Activated CD8-positive, alpha-beta memory T cell treated with anti-CD3 and anti-CD28 coated beads for 48 hours (primary cell): ENCODE measurements at regions not wholly inside any gene's neighbourhood (a gene's known extent, or its start where the extent isn't known, plus 50 kb on each side); places are given as distances from the start of the nearest gene placed in this dataset.
"Not testable (repeated sequence)": the region's sequence is repeated elsewhere in the genome, so short reads cannot be mapped to it uniquely, and the experiment has no call there.

Experiments used
- DNase-seq, 3 experiments: peaks; one replicate each; pipeline ENCODE4 v3.0.0-alpha.2; 2020; ENCODE audit warnings: low read depth in 2 of 3, low spot score in 2 of 3

DNA sequence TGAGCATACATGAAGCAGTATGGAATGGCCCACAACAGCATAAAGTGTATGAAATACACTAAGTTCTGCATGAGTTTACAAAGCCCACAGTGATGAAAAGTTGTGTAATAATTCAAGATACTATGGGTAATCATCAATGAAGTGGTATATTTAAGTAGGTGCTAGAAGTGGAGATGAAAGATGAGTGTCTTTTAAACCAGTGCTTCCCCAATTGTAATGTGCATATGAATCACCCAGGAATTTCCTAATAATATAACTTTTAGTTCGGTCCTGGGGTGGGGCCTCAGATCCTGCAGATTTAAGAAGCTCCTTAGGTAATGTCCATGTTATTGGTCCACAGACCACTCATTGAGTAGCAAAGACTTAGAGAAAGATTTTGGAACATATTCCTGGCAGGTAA is 184.9 kb downstream of the DUSP10 start:
- DNase-seq: no peak

DNA sequence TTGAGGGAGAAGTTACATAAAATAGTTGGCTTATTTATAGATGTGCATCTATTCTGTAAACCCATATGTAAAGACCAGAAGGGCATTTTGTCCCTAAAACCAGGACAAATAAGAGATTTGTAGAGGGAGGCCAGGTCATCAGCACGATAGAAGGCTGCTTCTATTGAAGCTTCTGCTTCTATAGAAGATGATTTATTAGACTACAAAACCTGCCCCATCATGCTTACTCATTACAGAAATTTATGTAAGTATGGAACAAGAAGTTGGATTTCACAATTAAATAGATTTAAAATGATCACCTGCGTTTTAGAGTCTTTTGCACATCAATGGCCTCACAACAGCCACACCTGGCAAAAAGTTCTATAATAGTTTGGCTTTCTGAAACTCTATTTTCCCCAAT is 183.5 kb downstream of the DUSP10 start:
- DNase-seq: no peak

DNA sequence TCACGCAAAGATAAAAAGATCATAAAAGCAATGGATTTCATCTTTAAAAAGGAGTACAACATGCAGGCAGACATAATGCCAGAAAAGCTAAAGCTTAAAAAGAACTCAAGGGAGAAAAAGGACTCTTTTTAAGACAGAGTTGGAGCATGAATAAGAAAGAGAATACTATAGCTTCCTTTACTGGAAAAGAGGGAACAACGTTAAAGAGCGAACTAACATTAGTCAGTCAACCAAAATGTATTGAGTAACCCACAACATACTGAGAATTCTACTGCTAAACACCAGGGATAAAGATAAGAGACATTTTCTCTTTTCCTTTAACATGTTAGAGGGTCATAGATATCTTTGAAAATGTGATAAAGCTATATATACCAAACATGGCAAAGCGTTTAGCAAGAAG is 182.0 kb downstream of the DUSP10 start:
- no peak for DNase-seq

DNA sequence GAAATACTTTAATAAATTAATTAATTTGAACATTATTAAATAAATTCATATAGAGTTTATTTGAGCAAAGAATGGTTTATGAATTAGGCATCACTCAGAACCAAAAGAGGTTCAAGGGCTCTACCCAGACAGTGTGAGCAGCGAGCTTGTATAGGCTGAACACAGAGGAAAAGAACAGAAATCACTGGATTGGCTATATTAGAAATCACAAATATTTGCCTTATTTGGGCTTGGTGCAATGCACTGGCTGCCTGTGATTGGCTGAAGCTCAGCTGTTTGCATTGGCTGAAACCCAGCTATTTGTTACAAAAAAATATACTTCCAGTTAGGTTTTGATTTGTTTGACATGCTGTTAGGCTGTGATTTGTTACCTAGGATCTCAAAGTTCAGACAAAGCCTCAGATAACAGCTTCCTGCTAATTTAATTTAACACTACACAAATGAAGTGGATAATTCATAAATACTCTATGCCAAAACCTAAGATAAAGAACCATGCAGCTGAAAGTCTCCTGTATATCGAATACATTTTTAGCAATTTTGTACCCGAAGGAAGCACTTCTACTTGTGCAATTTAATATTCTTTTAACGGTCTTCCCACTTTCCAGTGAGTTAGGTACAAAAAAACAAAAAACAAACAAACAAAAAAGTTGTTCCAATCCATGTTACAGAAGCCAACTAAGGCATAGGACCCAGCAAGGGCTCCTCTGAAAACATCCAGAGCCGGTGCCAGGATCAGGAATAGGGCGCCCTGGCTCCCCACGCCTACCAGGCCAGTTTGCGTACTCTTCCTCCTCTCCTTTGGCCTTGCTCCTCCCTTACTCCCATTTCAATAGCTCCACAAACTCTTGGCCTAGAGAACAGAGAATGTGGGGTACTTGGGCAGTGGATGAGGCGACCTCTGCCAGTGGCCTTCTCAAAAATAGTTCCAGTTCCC is 179.1 kb downstream of the DUSP10 start:
- DNase-seq: no peak

DNA sequence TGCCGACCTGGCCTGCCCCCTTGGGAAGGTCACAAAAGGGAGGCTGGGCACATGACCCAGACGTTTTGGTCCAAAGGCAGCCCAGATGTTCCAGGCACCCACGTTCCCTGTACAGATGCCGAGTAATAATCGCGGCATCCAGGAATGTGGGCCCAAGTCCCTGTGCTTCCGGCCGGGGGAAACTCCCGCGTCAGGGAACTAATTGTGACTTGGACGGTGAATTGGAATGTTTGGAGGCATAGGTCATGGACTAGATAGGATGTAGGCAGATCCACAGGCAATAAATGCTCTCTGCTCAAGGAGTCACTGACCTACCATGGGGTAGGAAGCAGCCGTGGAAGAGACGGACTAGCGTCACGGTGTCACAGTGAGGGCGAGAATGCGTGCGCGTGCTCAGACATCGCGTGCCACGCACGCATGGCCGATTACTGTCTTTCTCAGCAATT is 178.4 kb downstream of the DUSP10 start:
- no peak for DNase-seq

DNA sequence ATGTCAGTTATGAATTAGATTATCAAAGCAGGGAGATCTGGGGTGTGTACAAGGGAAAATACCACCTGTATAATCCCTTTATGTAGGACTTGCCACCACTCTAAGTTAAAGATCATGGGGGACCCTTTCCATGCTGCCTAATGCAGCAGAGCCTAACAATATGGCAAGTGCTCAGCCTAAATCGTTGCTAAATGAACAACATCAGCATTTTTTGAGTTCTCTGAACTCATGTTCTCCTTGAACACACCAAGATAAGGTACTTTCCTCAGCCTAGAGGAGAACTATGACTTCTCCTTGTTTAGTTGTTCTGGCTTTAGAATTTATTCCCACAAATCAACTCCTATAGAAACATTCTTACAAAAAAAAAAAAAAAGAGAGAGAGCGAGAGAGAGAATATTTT is 177.0 kb downstream of the DUSP10 start:
- no peak for DNase-seq

DNA sequence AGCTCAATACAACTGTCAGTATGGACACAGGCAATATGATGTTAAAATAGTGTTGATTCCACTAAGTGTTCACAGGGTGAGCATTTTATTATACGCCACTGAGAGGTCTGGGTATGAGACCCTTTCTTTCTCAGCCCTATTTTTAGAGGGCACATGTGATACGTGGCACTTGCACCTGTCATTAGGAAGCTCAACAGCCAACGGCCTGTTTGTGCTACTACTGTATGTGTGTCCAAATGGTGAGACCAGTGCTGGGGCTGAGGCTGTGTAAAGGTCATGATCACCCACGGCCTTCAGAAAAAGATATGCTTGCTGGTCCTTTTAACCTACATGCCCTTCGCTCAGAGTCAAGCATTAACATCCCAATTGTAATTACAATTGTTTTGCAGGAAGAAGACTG is 176.2 kb downstream of the DUSP10 start:
- DNase-seq: no peak

DNA sequence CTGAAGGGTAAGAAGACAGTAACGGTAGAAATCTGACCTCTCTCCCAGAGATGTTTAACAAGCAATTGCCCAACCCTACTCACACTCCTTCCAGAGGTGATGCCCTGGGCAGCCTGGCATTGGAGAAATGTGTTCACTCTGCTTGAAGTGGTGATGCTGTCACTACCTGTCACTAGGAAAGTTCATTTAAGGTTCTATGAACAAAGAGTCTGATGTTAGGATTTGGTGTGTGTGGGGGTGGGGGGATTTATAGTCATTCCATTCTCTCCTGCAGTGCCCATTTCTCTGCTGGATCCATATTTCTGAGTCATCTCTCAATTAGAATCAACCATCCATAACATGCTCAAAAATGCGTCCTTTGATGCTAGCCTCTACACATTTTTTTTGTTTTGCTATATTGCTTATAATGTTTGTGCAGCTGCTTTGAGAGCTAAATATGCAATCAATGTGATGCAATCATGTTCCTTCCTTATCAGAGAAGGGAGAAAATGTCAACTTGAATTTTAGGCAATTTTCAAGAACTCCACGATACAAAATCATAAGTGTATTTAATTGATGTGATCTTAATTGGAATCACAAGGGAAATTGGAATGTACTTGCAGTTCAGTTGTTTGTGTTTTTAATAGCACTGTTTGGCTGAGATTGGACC is 173.9 kb downstream of the DUSP10 start:
- DNase-seq: no peak

DNA sequence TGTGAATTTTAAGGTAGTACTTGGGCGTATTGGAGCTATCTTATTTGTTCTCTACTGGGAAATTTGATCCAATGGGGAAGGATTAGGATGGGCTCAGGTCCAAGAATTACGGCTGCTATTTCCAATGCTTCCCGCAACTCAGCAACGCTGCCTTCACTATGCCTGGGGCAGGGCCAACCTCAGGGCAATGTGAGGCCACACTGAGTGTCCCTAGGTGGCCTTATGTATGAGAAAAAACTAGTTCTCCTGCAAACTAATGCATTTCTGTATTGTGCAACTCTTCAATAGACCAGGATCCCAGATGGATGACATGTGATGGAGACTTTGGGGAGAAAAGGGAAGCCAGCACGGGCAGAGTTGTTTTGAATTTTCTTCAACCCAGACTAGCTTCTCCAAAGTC is 168.1 kb downstream of the DUSP10 start:
- no peak for DNase-seq

DNA sequence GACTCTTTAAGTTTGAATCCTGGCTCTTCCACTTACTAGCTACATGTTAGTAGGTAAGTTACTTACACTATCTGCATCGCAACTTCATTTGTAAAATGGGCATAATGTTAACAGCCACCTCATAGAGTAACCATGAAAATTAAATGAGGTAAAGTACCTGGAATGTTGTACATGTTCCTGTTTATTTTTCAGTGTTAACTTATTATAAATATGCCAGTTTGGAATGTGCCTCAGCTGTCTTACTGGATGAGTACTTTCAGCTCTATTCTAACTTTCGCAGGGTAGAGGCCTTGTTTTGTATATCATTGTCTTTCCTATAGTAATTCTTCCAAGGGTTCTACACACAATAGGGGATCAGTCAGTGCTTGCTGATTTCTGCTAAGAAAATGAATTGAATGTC is 167.4 kb downstream of the DUSP10 start:
- DNase-seq: no peak

DNA sequence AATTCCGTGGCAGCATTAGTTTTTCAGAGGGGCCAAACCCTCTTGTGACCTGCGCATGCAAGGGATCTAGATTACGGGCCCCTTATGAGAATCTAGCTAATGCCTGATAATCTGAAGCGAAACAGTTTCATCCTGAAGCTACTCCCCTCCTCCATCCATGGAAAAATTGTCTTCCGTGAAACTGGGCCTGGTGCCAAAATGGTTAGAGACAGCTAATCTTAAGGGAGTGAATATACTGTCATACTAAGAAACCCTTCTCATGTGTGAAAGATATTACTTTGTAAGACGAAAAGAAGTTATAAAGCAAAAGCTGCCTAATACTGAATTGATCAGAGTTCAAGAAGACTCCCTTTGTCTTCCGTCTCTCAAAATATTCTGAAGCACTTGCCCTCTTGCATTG is 166.3 kb downstream of the DUSP10 start:
- no peak for DNase-seq

DNA sequence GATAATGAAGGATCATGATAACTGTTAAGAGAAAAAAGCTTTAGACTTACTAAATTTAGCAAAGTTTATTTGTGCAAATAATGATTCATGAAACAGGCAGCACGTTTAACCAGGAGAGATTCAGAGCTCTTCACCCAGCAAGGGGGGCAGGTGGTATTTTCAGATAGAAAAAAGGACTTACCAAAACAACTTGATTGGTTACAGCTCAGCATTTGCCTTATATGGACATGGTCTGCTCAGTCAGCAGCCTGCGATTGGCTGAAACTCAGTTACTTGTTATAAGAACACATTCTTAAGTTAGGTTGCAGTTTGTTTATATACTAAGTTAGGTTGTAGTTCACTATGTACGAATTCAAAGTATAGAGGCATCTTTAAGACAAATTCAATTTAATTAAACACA is 165.6 kb downstream of the DUSP10 start:
- DNase-seq: no peak

DNA sequence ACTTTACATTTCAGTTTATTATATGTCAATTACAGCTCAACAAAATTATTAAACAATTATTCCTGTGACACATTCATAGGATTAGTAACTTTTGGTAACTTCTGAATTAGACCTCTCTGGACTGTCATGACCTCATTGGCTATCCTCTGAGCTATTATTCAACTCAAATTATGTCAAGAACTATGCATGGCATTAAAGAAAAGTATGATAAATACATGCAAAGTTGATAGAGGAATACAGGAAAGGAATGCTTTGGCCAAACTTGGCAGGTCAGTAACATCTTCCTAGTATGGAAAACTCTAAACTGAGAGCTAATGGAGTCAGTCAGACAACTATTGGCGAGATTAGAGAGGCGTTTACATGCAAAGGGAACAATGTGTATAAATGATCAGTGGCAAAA is 158.4 kb downstream of the DUSP10 start:
- no peak for DNase-seq

DNA sequence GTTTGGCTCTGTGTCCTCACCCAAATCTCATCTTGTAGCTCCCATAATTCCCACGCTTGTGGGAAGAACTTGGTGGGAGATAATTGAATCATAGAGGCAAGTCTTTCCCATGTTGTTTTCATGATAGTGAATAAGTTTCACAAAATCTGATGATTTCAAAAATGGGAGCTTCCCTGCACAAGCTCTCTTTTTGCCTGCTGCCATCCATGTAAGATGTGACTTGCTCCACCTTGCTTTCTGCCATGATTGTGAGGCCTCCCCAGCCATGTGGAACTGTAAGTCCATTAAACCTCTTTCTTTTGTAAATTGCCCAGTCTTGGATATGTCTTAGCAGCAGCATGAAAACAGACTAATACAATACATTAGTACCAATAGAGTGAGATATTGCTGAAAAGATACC is 154.9 kb downstream of the DUSP10 start:
- not testable (repeated sequence) for DNase-seq

DNA sequence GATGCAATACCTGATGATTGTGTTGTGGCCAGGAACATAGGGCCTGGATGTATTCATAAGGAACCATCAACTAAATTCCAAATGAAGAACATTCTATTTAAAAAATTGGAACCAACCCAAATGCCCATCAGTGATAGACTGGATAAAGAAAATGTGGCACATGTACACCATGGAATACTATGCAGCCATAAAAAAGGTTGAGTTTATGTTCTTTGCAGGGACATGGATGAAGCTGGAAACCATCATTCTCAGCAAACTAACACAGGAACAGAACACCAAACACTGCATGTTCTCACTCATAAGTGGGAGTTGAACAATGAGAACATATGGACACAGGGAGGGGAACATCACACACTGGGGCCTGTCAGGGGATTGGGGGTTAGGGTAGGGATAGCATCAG is 150.6 kb downstream of the DUSP10 start:
- DNase-seq: not testable (repeated sequence)

DNA sequence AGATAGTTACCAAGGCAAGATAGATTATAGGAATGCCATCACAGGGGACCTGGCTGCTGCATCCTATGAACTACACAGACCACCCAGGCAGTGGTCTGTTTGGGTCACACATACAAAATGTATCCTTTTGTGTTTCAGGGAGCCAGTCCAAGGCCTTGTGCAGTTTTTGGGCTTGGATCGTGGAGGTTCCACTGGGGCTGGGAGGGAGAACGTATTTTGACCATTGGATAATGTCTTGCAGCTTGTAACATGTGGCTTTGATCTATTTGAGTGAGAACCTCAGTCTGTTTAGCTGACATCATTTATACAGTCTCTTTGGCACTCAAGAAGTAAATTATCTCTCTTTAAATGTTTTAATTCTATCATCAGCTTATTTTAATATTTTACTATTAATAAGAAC is 147.3 kb downstream of the DUSP10 start:
- no peak for DNase-seq

DNA sequence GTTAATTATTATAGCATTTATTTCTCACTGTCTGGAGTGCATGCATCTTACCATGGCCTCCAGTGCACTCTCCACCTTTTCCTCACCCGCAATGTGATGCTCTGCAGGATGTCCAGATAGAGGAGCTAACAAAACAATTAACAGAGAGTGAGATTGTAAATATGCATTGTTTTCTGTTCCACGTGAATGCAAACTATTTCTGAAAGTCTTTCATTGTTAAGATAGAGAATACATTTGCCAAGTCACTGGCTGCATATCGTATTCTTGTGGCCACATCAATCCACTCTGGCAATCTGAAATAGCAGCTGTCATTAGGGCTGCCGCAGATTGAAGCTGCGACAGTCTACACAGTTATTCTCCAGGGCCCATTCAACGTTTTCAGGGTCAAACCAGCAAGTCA is 143.8 kb downstream of the DUSP10 start:
- no peak for DNase-seq

DNA sequence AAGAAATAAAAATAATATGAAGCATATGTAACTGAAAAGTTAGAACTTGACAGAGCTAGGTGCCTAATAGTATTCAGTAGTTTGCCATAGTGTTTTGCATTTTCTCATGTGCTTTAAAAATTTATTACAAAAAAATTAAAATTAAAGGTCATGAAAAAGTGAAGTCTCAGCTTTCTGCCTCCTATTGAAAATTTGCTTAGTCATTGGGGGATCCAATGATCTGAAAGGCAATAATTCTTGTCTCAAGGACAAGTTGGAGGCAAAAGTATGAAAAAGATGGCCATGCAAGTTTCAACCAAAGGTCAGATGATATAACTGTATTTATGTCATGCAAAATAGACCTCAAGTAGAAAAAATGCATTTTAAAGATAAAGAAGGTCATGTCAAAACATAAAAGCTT is 140.7 kb downstream of the DUSP10 start:
- no peak for DNase-seq

DNA sequence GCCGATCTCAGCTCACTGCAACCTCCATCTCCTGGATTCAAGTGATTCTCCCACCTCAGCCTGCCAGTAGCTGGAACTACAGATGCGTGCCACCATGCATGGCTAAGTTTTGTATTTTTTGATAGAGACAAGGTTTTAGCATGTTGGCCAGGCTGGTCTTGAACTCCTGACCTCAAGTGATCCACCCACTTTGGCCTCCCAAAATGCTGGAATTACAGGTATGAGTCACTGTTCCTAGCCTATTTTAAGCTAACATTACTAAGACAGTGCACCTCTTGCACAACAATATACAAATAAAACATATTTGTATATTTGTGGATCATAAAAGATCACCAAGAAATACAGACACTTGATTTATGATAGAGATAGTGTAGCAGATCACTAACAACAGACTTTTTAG is 139.1 kb downstream of the DUSP10 start:
- DNase-seq: no peak

DNA sequence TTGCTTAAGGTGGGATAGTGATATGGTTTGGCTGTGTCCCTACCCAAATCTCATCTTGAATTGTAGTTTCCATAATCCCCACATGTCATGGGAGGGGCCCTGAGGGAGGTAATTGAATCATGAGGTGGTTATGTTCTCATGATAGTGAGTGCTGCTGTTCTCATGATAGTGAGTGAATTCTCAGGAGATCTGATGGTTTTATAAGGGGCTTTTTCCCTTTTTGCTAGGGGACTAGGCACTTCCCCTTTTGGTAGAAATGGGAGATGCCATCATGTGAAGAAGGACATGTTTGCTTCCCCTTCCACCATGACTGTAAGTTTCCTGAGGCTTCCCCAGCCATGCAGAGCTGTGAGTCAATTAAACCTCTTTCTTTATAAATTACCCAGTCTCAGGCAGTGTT is 137.5 kb downstream of the DUSP10 start:
- not testable (repeated sequence) for DNase-seq

DNA sequence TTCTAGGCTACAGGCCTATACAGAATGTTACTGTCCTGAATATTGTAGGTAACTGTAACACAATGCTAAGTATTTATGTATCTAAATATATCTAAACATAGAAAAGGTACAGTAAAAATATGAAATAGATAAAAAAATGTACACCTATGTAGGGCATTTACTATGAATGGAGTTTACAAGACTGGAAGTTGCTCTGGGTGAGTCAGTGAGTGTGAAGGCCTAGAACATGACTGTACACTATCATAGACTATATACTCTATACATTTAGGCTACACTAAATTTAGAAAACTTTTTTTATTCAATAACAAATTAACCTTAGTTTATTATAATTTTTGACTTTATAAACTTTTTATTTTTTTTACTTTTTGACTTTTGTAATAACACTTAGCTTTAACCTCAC is 136.9 kb downstream of the DUSP10 start:
- DNase-seq: no peak

DNA sequence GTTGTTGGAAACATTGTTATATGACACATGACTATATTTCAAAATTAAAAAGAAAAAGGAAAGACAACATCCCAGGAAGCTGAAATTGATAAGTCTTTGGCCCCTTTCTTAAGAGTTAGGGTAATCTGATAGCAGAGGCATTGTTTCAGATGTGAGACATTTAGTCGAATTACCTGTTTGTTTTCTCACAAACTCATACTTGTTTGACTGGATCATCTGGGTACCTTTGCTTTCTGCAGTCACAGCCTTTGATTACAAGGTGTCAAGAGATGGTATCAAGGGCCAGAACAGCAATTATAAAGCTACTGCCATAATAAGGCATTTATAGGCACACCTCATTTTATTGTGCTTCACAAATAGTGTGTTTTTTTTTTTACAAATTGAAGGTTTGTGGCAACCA is 136.3 kb downstream of the DUSP10 start:
- DNase-seq: no peak

DNA sequence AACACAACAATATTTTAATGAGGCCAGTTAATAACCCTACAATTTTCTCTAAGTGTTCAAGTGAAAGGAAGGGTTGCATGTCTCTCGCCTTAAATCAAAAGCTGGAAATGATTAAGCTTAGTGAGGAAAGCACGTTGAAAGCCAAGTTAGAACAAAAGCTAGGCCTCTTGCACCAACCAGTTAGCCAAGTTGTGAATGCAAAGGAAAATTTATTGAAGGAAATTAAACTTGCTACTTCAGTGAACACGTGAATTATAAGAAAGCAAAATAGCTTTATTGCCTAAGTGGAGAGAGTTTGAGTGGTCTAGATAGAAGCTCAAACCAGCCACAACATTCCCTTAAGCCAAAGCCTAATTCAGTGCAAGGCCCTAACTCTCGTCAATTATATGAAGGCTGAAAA is 135.6 kb downstream of the DUSP10 start:
- DNase-seq: no peak
